ENCODE measurements at regions not wholly inside any gene's neighbourhood (a gene's known extent, or its start where the extent isn't known, plus 50 kb on each side); places are given as distances from the start of the nearest gene placed in this dataset.

DNA sequence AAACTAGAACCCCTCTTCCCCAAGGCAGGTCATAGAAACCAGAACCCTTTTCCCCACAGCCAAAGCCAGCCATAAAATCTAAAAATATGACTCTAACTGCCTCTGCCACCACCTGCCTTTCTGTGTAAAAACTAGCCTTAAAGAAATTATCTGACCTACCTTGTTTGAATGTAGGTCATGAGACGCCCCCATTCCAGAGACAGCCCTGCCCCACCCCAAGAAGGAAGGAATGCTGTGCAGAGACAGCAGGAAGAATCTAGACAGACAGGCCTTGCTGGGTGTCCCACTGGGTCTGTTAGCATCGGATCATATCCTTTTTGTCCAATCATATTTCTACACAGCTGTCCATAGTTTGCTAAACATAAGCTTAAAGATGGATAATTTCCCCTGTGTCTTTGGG, 128.4 kb upstream of the RAB4A start:
- no peak overlapping the region for H3K27ac ChIP-seq
- peaks cover 12% of the 10 kb centered on the region for H3K27me3 ChIP-seq (ENCODE audit: low read depth)
- ATAC-seq (no peak), DNase-seq (no peak)
- no peaks in the 10 kb centered on the region for H3K4me1 ChIP-seq
- H3K9me3 ChIP-seq, result no peaks in the 10 kb centered on the region
- no peaks in the 10 kb centered on the region for H3K36me3 ChIP-seq
- H3K4me3 ChIP-seq, result no peak overlapping the region
- TF ChIP-seq, protein P1, sequence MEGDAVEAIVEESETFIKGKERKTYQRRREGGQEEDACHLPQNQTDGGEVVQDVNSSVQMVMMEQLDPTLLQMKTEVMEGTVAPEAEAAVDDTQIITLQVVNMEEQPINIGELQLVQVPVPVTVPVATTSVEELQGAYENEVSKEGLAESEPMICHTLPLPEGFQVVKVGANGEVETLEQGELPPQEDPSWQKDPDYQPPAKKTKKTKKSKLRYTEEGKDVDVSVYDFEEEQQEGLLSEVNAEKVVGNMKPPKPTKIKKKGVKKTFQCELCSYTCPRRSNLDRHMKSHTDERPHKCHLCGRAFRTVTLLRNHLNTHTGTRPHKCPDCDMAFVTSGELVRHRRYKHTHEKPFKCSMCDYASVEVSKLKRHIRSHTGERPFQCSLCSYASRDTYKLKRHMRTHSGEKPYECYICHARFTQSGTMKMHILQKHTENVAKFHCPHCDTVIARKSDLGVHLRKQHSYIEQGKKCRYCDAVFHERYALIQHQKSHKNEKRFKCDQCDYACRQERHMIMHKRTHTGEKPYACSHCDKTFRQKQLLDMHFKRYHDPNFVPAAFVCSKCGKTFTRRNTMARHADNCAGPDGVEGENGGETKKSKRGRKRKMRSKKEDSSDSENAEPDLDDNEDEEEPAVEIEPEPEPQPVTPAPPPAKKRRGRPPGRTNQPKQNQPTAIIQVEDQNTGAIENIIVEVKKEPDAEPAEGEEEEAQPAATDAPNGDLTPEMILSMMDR (IDR thresholded peaks at IDR 0.05), result no peak
- intact Hi-C loops (cut with DNase I), result no loop called here

- Histone ChIP-seq H3K4me3 (no peak overlapping the region), H3K4me1 (no peaks in the 10 kb centered on the region), H3K27me3 (ENCODE audit: low read depth) (peaks cover 25% of the 10 kb centered on the region), H3K36me3 (no peaks in the 10 kb centered on the region), H3K27ac (no peak overlapping the region), H3K9me3 (no peaks in the 10 kb centered on the region)
- DNase-seq (no peak), ATAC-seq (no peak)
- intact Hi-C loops (cut with DNase I), result no loop called here
- TF ChIP-seq, protein P1 (IDR thresholded peaks at IDR 0.05), result no peak
Measured at GRCh38 chr1:229146647-229147046, 124.3 kb upstream of the RAB4A start.

DNA sequence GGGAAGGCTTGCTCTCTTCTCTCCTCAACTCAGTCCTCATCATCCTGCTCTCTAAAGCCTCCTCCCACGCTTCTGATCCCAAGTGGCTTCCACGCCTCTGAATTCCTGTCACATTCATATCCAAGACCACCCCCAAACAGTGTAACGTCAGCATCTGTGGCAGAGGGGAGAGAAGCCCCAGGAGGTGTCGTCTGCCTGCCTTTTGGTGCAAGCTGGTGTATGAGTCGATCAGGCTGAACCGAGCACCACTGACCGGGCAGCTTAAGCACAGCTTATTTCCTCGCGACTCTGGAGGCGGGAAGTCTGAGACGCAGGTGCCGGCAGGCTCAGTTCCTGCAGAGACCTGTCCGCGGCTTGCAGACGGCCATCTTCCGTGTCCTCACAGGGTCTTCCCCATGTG, 123.8 kb upstream of the RAB4A start:
- no peaks in the 10 kb centered on the region for H3K9me3 ChIP-seq
- H3K27ac ChIP-seq, result no peak overlapping the region
- ATAC-seq (peak; percentile 12 to 13), DNase-seq (no peak)
- H3K4me3 ChIP-seq, result no peak overlapping the region
- no peaks in the 10 kb centered on the region for H3K36me3 ChIP-seq
- intact Hi-C loops (cut with DNase I), result no loop called here
- no peaks in the 10 kb centered on the region for H3K4me1 ChIP-seq
- peaks cover 25% of the 10 kb centered on the region for H3K27me3 ChIP-seq (ENCODE audit: low read depth)
- TF ChIP-seq, protein P1 (IDR thresholded peaks at IDR 0.05), result no peak

DNA sequence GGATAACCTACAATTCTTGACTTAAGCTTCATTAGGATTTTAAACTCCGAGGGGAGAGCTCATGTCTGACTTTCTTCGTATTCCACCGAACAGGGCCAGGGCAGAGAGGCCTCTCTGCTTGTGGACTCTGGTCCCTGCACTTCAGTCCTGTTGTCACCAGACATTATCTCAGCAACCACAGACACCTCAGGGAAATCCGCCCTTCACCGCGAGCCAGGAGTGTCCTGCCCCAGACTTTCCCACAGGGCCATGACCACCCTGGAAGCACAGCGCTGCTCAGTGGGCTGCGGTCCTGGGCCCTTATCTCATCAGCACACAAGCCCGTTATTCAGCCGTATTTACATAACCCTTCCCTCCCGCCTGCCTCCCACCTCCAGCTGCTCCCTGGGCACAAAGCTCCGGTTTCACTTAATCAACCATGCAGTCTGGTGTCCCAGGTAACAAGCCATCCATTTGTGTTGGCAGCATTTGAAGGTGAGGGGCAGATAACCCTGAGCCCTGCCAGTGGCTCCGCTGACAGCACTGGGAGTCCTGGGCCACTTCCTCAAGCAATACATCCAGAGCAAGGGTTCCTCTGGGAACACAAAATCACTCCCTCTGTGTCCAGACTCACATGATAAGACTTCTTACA, 122.8 kb upstream of the RAB4A start:
- TF ChIP-seq, protein P1 (IDR thresholded peaks at IDR 0.05), result no peak
- H3K4me3 ChIP-seq, result no peak overlapping the region
- H3K4me1 ChIP-seq, result no peaks in the 10 kb centered on the region
- H3K27ac ChIP-seq, result no peak overlapping the region
- H3K9me3 ChIP-seq, result no peaks in the 10 kb centered on the region
- no peaks in the 10 kb centered on the region for H3K36me3 ChIP-seq
- no peak for ATAC-seq
- intact Hi-C loops (cut with DNase I), result no loop called here
- peaks cover 25% of the 10 kb centered on the region for H3K27me3 ChIP-seq (ENCODE audit: low read depth)
- no peak for DNase-seq

DNA sequence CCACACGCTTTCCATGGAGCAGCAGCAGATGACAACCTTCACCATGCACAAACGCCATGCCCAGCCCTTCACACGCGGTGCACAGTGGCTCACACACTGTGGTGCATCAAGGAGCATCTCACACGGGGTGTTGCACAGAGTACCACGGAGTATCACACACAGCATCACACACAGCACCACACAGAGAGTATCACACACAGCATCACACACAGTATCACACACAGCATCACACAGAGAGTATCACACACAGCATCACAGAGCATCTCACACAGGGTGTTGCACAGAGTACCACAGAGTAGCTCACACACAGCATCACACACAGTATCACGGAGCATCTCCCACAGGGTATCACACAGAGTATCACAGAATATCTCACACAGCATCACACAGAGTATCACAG, 122.2 kb upstream of the RAB4A start:
- H3K36me3 ChIP-seq, result no peaks in the 10 kb centered on the region
- H3K4me1 ChIP-seq, result no peaks in the 10 kb centered on the region
- intact Hi-C loops (cut with DNase I), result no loop called here
- no peak for ATAC-seq
- no peak overlapping the region for H3K27ac ChIP-seq
- no peaks in the 10 kb centered on the region for H3K9me3 ChIP-seq
- TF ChIP-seq, protein P1 (IDR thresholded peaks at IDR 0.05), result no peak
- no peak for DNase-seq
- peaks cover 25% of the 10 kb centered on the region for H3K27me3 ChIP-seq (ENCODE audit: low read depth)
- H3K4me3 ChIP-seq, result no peak overlapping the region

Data from lower lobe of right lung (tissue), 2 donors.